ENCODE measurements at regions not wholly inside any gene's neighbourhood (a gene's known extent, or its start where the extent isn't known, plus 50 kb on each side); places are given as distances from the start of the nearest gene placed in this dataset.

DNA sequence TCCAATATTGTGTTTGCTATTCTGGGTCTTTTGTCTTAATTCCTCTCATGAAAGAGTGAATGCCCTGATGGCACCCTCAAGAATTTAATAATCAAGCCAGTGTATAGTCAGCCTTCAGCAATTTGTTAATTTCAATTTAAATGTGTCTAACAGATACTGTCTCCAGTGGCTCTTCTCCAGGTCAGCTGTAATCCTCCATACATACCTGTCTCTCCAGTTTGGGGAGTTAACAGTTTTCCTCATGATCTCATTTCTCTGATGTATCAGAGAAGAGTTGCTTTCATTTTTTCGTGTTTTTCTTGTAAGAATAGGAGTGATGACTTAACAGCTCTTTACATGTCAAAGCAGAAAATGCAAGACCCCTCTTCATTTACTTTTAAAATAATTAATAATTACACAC is 500.3 kb upstream of the RORB start:
- no peak overlapping the region for H3K27ac ChIP-seq
- H3K9ac ChIP-seq (ENCODE audit: low read depth in 2 of 2, low read length in 2 of 2) = no peak overlapping the region
- no peaks in the 10 kb centered on the region for H3K4me1 ChIP-seq
- no peaks in the 10 kb centered on the region for H3K36me3 ChIP-seq
- H3K27me3 ChIP-seq = no peaks in the 10 kb centered on the region
- DNase-seq = no peak
- intact Hi-C loops (cut with DNase I) = no loop called here
- no peak overlapping the region for H3K4me3 ChIP-seq
- TF ChIP-seq CTCF (IDR thresholded peaks at IDR 0.05) = no peak
- H3K9me3 ChIP-seq = no peaks in the 10 kb centered on the region

DNA sequence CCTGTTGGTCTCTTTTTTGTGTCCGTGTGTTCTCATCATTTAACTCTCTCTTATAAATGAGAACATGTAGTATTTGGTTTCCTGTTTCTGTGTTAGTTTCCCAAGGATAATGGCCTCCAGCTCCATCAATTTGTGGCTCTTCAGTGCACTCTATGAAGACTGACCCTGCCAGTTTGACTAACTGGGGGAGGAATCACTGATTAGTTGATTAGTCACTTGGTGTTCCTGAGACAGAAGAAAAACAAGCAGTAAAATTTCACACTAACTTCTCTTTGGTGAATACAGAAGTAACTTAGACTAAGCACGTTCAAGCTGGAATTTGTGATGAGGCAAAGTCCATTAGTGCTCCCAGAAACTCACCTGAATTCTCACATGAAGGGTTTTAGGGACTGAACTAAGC is 495.8 kb upstream of the RORB start:
- Histone ChIP-seq H3K4me3 (no peak overlapping the region), H3K36me3 (no peaks in the 10 kb centered on the region), H3K9me3 (no peaks in the 10 kb centered on the region), H3K9ac (ENCODE audit: low read depth in 2 of 2, low read length in 2 of 2) (no peak overlapping the region), H3K27ac (no peak overlapping the region), H3K27me3 (no peaks in the 10 kb centered on the region), H3K4me1 (no peaks in the 10 kb centered on the region)
- no peak for DNase-seq
- intact Hi-C loops (cut with DNase I) = no loop called here
- TF ChIP-seq CTCF (IDR thresholded peaks at IDR 0.05) = no peak

DNA sequence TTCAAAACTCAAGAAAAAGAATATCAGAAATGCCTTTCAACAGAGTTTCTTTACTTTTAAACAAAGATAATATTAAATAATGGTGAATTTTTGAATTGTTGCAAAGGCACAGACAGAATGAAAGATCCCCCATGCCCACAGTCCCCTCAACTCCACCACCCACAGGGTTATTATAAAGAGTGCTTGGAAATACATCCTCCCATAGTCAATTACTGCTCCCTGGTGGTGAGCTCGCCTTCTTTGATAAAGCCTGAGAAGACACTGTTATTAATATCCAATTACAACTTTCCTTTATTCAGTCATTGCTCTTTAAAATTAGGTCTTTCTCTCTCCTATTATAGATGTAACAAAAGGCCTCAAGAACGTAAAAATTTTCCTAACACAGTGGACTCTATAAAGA is 490.2 kb upstream of the RORB start:
- no peak overlapping the region for H3K9ac ChIP-seq (ENCODE audit: low read depth in 2 of 2, low read length in 2 of 2)
- intact Hi-C loops (cut with DNase I) = no loop called here
- no peaks in the 10 kb centered on the region for H3K36me3 ChIP-seq
- no peaks in the 10 kb centered on the region for H3K4me1 ChIP-seq
- DNase-seq = no peak
- no peak for TF ChIP-seq CTCF (IDR thresholded peaks at IDR 0.05)
- H3K9me3 ChIP-seq = no peaks in the 10 kb centered on the region
- H3K4me3 ChIP-seq = no peak overlapping the region
- no peak overlapping the region for H3K27ac ChIP-seq
- H3K27me3 ChIP-seq = no peaks in the 10 kb centered on the region

DNA sequence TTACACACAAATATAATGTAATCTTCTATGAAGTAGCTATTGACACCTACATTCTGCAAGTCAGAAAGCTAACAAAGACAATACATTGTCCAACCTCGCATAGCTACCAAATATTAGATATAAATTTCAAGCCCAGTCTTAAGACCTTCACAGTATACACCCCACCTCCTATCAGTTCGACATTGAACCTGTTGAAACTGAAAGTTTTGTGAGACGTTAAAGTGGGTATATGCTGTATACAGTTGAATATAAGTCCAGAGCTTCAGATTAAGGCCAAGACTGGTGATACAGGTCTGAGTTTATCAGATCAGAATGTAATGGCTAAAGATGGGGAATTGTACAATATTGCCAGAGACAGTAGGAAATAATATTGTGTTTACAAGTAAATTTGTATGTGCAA is 489.3 kb upstream of the RORB start:
- intact Hi-C loops (cut with DNase I) = no loop called here
- no peaks in the 10 kb centered on the region for H3K4me1 ChIP-seq
- no peaks in the 10 kb centered on the region for H3K27me3 ChIP-seq
- H3K4me3 ChIP-seq = no peak overlapping the region
- no peak overlapping the region for H3K9ac ChIP-seq (ENCODE audit: low read depth in 2 of 2, low read length in 2 of 2)
- no peak for TF ChIP-seq CTCF (IDR thresholded peaks at IDR 0.05)
- H3K36me3 ChIP-seq = no peaks in the 10 kb centered on the region
- no peak for DNase-seq
- no peaks in the 10 kb centered on the region for H3K9me3 ChIP-seq
- no peak overlapping the region for H3K27ac ChIP-seq

DNA sequence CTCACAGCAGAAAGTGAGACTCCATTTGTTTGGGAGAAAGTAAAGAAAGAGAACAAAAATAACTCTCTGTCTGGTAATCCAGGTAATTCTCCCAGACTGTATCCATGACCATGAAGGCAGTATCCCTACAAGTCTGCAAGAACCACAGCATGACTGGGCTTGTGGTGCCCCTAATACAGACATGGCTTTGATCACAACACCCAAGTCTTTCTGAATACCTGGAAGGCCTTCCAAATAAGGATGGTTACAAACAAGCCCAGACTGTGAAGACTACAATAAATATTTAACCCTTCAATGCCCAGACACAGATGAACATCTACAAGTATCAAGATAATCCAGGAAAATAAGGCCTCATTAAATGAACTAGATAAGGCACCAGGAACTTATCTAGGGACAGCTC is 481.1 kb upstream of the RORB start:
- Histone ChIP-seq H3K36me3 (no peaks in the 10 kb centered on the region), H3K4me1 (no peaks in the 10 kb centered on the region), H3K4me3 (no peak overlapping the region), H3K9ac (ENCODE audit: low read depth in 2 of 2, low read length in 2 of 2) (no peak overlapping the region), H3K27me3 (no peaks in the 10 kb centered on the region), H3K27ac (no peak overlapping the region), H3K9me3 (no peaks in the 10 kb centered on the region)
- no peak for DNase-seq
- intact Hi-C loops (cut with DNase I) = no loop called here
- TF ChIP-seq CTCF (IDR thresholded peaks at IDR 0.05) = no peak

GRCh38 chr9:74025402-74025925 is 471.7 kb upstream of the RORB start:
- intact Hi-C loops (cut with DNase I) = no loop called here
- no peak for DNase-seq
- Histone ChIP-seq H3K9me3 (no peaks in the 10 kb centered on the region), H3K9ac (ENCODE audit: low read depth in 2 of 2, low read length in 2 of 2) (no peak overlapping the region), H3K36me3 (no peaks in the 10 kb centered on the region), H3K27me3 (no peaks in the 10 kb centered on the region), H3K27ac (no peak overlapping the region), H3K4me1 (no peaks in the 10 kb centered on the region), H3K4me3 (no peak overlapping the region)
- no peak for TF ChIP-seq CTCF (IDR thresholded peaks at IDR 0.05)

All from colonic mucosa (tissue), 4 donors.